ENCODE measurements at regions not wholly inside any gene's neighbourhood (a gene's known extent, or its start where the extent isn't known, plus 50 kb on each side); places are given as distances from the start of the nearest gene placed in this dataset.

- no peak for DNase-seq (ENCODE audit: low spot score in 2 of 2)
- peaks cover 6% of the 10 kb centered on the region for H3K4me1 ChIP-seq
- no peak overlapping the region for H3K27ac ChIP-seq
- WGBS = 88% methylated on average over 3 of the region's 3 CpGs
- no peaks in the 10 kb centered on the region for H3K9me3 ChIP-seq
- no peak for TF ChIP-seq POLR2A (IDR thresholded peaks at IDR 0.05)
- no peak for TF ChIP-seq CTCF (IDR thresholded peaks at IDR 0.05)
- no peak for TF ChIP-seq EP300 (IDR thresholded peaks at IDR 0.05)
- TF ChIP-seq POLR2AphosphoS5 (IDR thresholded peaks at IDR 0.05) = no peak
- H3K36me3 ChIP-seq = no peaks in the 10 kb centered on the region
- no peak overlapping the region for H3K4me3 ChIP-seq
- peaks cover 6% of the 10 kb centered on the region for H3K27me3 ChIP-seq
These were observed 169.5 kb upstream of the CADM1 start for GRCh38 chr11:115673720-115674119.

GRCh38 chr11:115672999-115673411 is 168.8 kb upstream of the CADM1 start:
- Histone ChIP-seq H3K9me3 (no peaks in the 10 kb centered on the region), H3K4me1 (peaks cover 6% of the 10 kb centered on the region), H3K36me3 (no peaks in the 10 kb centered on the region), H3K27ac (no peak overlapping the region), H3K27me3 (peaks cover 6% of the 10 kb centered on the region), H3K4me3 (no peak overlapping the region)
- 61% methylated on average over 4 of the region's 4 CpGs for WGBS
- no peak for DNase-seq (ENCODE audit: low spot score in 2 of 2)
- no peak for TF ChIP-seq POLR2AphosphoS5 (IDR thresholded peaks at IDR 0.05)
- TF ChIP-seq POLR2A (IDR thresholded peaks at IDR 0.05) = no peak
- TF ChIP-seq EP300 (IDR thresholded peaks at IDR 0.05) = no peak
- TF ChIP-seq CTCF (IDR thresholded peaks at IDR 0.05) = no peak

- no peaks in the 10 kb centered on the region for H3K9me3 ChIP-seq
- no peak for DNase-seq (ENCODE audit: low spot score in 2 of 2)
- no peak for TF ChIP-seq CTCF (IDR thresholded peaks at IDR 0.05)
- no peak for TF ChIP-seq POLR2A (IDR thresholded peaks at IDR 0.05)
- no peak for TF ChIP-seq POLR2AphosphoS5 (IDR thresholded peaks at IDR 0.05)
- TF ChIP-seq EP300 (IDR thresholded peaks at IDR 0.05) = no peak
- no peak overlapping the region for H3K27ac ChIP-seq
- WGBS = 91% methylated on average over 7 of the region's 7 CpGs
- no peak overlapping the region for H3K4me3 ChIP-seq
- peaks cover 6% of the 10 kb centered on the region for H3K27me3 ChIP-seq
- no peaks in the 10 kb centered on the region for H3K36me3 ChIP-seq
- peaks cover 6% of the 10 kb centered on the region for H3K4me1 ChIP-seq
These were observed 168.2 kb upstream of the CADM1 start for GRCh38 chr11:115672412-115672811.

GRCh38 chr11:115670538-115671205 is 166.5 kb upstream of the CADM1 start:
- TF ChIP-seq POLR2AphosphoS5 (IDR thresholded peaks at IDR 0.05) = no peak
- no peak for TF ChIP-seq EP300 (IDR thresholded peaks at IDR 0.05)
- no peak for TF ChIP-seq CTCF (IDR thresholded peaks at IDR 0.05)
- no peak for TF ChIP-seq POLR2A (IDR thresholded peaks at IDR 0.05)
- Histone ChIP-seq H3K36me3 (no peaks in the 10 kb centered on the region), H3K27me3 (peaks cover 6% of the 10 kb centered on the region), H3K27ac (no peak overlapping the region), H3K4me3 (no peak overlapping the region), H3K4me1 (peaks cover 6% of the 10 kb centered on the region), H3K9me3 (no peaks in the 10 kb centered on the region)
- no peak for DNase-seq (ENCODE audit: low spot score in 2 of 2)
- 78% methylated on average over 5 of the region's 10 CpGs for WGBS

- no peaks in the 10 kb centered on the region for H3K9me3 ChIP-seq
- H3K36me3 ChIP-seq = no peaks in the 10 kb centered on the region
- 77% methylated on average over 1 of the region's 1 CpG for WGBS
- TF ChIP-seq POLR2AphosphoS5 (IDR thresholded peaks at IDR 0.05) (no peak), CTCF (IDR thresholded peaks at IDR 0.05) (no peak), POLR2A (IDR thresholded peaks at IDR 0.05) (no peak), EP300 (IDR thresholded peaks at IDR 0.05) (no peak)
- peaks cover 15% of the 10 kb centered on the region for H3K27me3 ChIP-seq
- DNase-seq (ENCODE audit: low spot score in 2 of 2) = no peak
- H3K4me1 ChIP-seq = no peaks in the 10 kb centered on the region
- H3K4me3 ChIP-seq = no peak overlapping the region
- no peak overlapping the region for H3K27ac ChIP-seq
These were observed 161.7 kb upstream of the CADM1 start for GRCh38 chr11:115665958-115666357.

All from suprapubic skin (tissue), 4 donors.